ENCODE measurements at regions not wholly inside any gene's neighbourhood (a gene's known extent, or its start where the extent isn't known, plus 50 kb on each side); places are given as distances from the start of the nearest gene placed in this dataset.

GRCh38 chr2:236945431-236946016, 140.2 kb upstream of the COPS8 start:
- no peaks in the 10 kb centered on the region for H3K9me3 ChIP-seq (ENCODE audit: low read length)
- no peaks in the 10 kb centered on the region for H3K79me2 ChIP-seq (replicated peaks; ENCODE audit: insufficient read depth, low read length)
- no peak overlapping the region for H3K4me2 ChIP-seq (ENCODE audit: low read length)
- H4K20me1 ChIP-seq (ENCODE audit: insufficient read depth): no peaks in the 10 kb centered on the region
- no peak overlapping the region for H2AFZ ChIP-seq (ENCODE audit: low read depth, low read length)
- H3K27me3 ChIP-seq (ENCODE audit: insufficient read depth, low read depth, low read length): no peaks in the 10 kb centered on the region
- H3K4me3 ChIP-seq (ENCODE audit: low read length): no peak overlapping the region
- no peak overlapping the region for H3K27ac ChIP-seq (ENCODE audit: low read length)
- no peaks in the 10 kb centered on the region for H3F3A ChIP-seq (ENCODE audit: insufficient read depth, low read length, poor library complexity, severe bottlenecking)
- H3K36me3 ChIP-seq (ENCODE audit: insufficient read depth, low read length): no peaks in the 10 kb centered on the region
- TF ChIP-seq MXI1 (conservative IDR thresholded peaks at IDR 0.05; ENCODE audit: poor library complexity, severe bottlenecking) (no peak), EP300 (conservative IDR thresholded peaks at IDR 0.05; ENCODE audit: poor library complexity, severe bottlenecking) (no peak), TAF1 (IDR thresholded peaks at IDR 0.05; ENCODE audit: low read depth) (no peak), EZH2 (IDR thresholded peaks at IDR 0.05; ENCODE audit: borderline replicate concordance, insufficient read depth, low read length, poor library complexity, severe bottlenecking) (no peak), POLR2AphosphoS5 (IDR thresholded peaks at IDR 0.05) (no peak), RAD21 (conservative IDR thresholded peaks at IDR 0.05) (no peak), SMC3 (conservative IDR thresholded peaks at IDR 0.05; ENCODE audit: poor library complexity) (no peak)
- TF ChIP-seq, protein P1, sequence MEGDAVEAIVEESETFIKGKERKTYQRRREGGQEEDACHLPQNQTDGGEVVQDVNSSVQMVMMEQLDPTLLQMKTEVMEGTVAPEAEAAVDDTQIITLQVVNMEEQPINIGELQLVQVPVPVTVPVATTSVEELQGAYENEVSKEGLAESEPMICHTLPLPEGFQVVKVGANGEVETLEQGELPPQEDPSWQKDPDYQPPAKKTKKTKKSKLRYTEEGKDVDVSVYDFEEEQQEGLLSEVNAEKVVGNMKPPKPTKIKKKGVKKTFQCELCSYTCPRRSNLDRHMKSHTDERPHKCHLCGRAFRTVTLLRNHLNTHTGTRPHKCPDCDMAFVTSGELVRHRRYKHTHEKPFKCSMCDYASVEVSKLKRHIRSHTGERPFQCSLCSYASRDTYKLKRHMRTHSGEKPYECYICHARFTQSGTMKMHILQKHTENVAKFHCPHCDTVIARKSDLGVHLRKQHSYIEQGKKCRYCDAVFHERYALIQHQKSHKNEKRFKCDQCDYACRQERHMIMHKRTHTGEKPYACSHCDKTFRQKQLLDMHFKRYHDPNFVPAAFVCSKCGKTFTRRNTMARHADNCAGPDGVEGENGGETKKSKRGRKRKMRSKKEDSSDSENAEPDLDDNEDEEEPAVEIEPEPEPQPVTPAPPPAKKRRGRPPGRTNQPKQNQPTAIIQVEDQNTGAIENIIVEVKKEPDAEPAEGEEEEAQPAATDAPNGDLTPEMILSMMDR (IDR thresholded peaks at IDR 0.05; ENCODE audit: poor library complexity, severe bottlenecking): no peak
- TF ChIP-seq, protein P2, sequence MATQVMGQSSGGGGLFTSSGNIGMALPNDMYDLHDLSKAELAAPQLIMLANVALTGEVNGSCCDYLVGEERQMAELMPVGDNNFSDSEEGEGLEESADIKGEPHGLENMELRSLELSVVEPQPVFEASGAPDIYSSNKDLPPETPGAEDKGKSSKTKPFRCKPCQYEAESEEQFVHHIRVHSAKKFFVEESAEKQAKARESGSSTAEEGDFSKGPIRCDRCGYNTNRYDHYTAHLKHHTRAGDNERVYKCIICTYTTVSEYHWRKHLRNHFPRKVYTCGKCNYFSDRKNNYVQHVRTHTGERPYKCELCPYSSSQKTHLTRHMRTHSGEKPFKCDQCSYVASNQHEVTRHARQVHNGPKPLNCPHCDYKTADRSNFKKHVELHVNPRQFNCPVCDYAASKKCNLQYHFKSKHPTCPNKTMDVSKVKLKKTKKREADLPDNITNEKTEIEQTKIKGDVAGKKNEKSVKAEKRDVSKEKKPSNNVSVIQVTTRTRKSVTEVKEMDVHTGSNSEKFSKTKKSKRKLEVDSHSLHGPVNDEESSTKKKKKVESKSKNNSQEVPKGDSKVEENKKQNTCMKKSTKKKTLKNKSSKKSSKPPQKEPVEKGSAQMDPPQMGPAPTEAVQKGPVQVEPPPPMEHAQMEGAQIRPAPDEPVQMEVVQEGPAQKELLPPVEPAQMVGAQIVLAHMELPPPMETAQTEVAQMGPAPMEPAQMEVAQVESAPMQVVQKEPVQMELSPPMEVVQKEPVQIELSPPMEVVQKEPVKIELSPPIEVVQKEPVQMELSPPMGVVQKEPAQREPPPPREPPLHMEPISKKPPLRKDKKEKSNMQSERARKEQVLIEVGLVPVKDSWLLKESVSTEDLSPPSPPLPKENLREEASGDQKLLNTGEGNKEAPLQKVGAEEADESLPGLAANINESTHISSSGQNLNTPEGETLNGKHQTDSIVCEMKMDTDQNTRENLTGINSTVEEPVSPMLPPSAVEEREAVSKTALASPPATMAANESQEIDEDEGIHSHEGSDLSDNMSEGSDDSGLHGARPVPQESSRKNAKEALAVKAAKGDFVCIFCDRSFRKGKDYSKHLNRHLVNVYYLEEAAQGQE (IDR thresholded peaks at IDR 0.05; ENCODE audit: borderline replicate concordance): no peak
- H3K9ac ChIP-seq (ENCODE audit: low read length): no peak overlapping the region
- no peaks in the 10 kb centered on the region for H3K9me2 ChIP-seq (ENCODE audit: insufficient read depth, low read length)

DNA sequence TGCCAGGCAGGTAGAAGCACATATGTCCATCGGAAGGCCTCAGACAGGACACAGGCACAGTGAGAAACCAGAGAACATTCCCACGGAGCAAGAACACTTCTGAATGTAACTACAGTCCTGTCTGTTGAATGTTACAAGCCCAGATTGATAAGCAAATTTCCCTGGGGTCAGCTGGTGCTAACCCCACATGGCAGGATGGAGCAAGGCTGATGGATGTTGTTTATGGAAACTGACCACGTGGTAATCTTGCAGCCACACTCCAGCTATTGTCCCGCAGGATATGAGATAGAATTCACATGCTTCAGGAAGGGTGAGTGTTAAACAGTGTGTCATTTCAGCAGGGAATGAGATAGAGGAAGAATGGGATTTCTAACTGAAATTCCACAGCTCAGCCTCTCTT, 138.8 kb upstream of the COPS8 start:
- Histone ChIP-seq H3K9me3 (ENCODE audit: low read length) (no peaks in the 10 kb centered on the region), H3K27ac (ENCODE audit: low read length) (no peak overlapping the region), H3K79me2 (replicated peaks; ENCODE audit: insufficient read depth, low read length) (no peaks in the 10 kb centered on the region), H2AFZ (ENCODE audit: low read depth, low read length) (no peak overlapping the region), H3K9me2 (ENCODE audit: insufficient read depth, low read length) (no peaks in the 10 kb centered on the region), H4K20me1 (ENCODE audit: insufficient read depth) (no peaks in the 10 kb centered on the region), H3K9ac (ENCODE audit: low read length) (no peak overlapping the region), H3K36me3 (ENCODE audit: insufficient read depth, low read length) (no peaks in the 10 kb centered on the region), H3K4me3 (ENCODE audit: low read length) (no peak overlapping the region), H3F3A (ENCODE audit: insufficient read depth, low read length, poor library complexity, severe bottlenecking) (no peaks in the 10 kb centered on the region), H3K4me2 (ENCODE audit: low read length) (no peak overlapping the region), H3K27me3 (ENCODE audit: insufficient read depth, low read depth, low read length) (no peaks in the 10 kb centered on the region)
- TF ChIP-seq SMC3 (conservative IDR thresholded peaks at IDR 0.05; ENCODE audit: poor library complexity) (no peak), POLR2AphosphoS5 (IDR thresholded peaks at IDR 0.05) (no peak), MXI1 (conservative IDR thresholded peaks at IDR 0.05; ENCODE audit: poor library complexity, severe bottlenecking) (no peak), EP300 (conservative IDR thresholded peaks at IDR 0.05; ENCODE audit: poor library complexity, severe bottlenecking) (no peak), TAF1 (IDR thresholded peaks at IDR 0.05; ENCODE audit: low read depth) (no peak), RAD21 (conservative IDR thresholded peaks at IDR 0.05) (no peak), EZH2 (IDR thresholded peaks at IDR 0.05; ENCODE audit: borderline replicate concordance, insufficient read depth, low read length, poor library complexity, severe bottlenecking) (no peak)
- TF ChIP-seq, protein P2 (IDR thresholded peaks at IDR 0.05; ENCODE audit: borderline replicate concordance): no peak
- TF ChIP-seq, protein P1 (IDR thresholded peaks at IDR 0.05; ENCODE audit: poor library complexity, severe bottlenecking): no peak

Measured in neural cell (in vitro differentiated cells).